ENCODE measurements at regions not wholly inside any gene's neighbourhood (a gene's known extent, or its start where the extent isn't known, plus 50 kb on each side); places are given as distances from the start of the nearest gene placed in this dataset.

- Histone ChIP-seq H3K4me1 (ENCODE audit: insufficient read depth, insufficient read length) (peaks cover 7% of the 10 kb centered on the region), H3K9ac (ENCODE audit: insufficient read length, low read depth) (no peak overlapping the region), H3K9me3 (ENCODE audit: insufficient read depth, low read length) (no peaks in the 10 kb centered on the region), H3K4me3 (ENCODE audit: insufficient read length, low read depth) (no peak overlapping the region), H3K36me3 (ENCODE audit: insufficient read depth, insufficient read length, low read length) (no peaks in the 10 kb centered on the region), H3K27me3 (ENCODE audit: insufficient read depth, insufficient read length) (no peaks in the 10 kb centered on the region)
- no peak for DNase-seq (ENCODE audit: low read depth, low spot score)
- TF ChIP-seq SUZ12 (IDR thresholded peaks at IDR 0.05; ENCODE audit: extremely low read depth, insufficient read depth, insufficient read length) (no peak), ZNF274 (IDR thresholded peaks at IDR 0.05; ENCODE audit: low read depth, low read length) (no peak), YY1 (IDR thresholded peaks at IDR 0.05; ENCODE audit: insufficient read depth, insufficient read length) (no peak)
Observed at GRCh38 chr1:29892247-29892646, 655.9 kb downstream of the PTPRU start.

- Histone ChIP-seq H3K27me3 (ENCODE audit: insufficient read depth, insufficient read length) (no peaks in the 10 kb centered on the region), H3K9me3 (ENCODE audit: insufficient read depth, low read length) (no peaks in the 10 kb centered on the region), H3K9ac (ENCODE audit: insufficient read length, low read depth) (no peak overlapping the region), H3K4me3 (ENCODE audit: insufficient read length, low read depth) (no peak overlapping the region), H3K36me3 (ENCODE audit: insufficient read depth, insufficient read length, low read length) (no peaks in the 10 kb centered on the region), H3K4me1 (ENCODE audit: insufficient read depth, insufficient read length) (no peaks in the 10 kb centered on the region)
- TF ChIP-seq YY1 (IDR thresholded peaks at IDR 0.05; ENCODE audit: insufficient read depth, insufficient read length) = no peak
- TF ChIP-seq ZNF274 (IDR thresholded peaks at IDR 0.05; ENCODE audit: low read depth, low read length) = no peak
- no peak for TF ChIP-seq SUZ12 (IDR thresholded peaks at IDR 0.05; ENCODE audit: extremely low read depth, insufficient read depth, insufficient read length)
- no peak for DNase-seq (ENCODE audit: low read depth, low spot score)
Observed at GRCh38 chr1:29890201-29890959, 654.1 kb downstream of the PTPRU start.

GRCh38 chr1:29889776-29890175, 653.5 kb downstream of the PTPRU start:
- Histone ChIP-seq H3K9me3 (ENCODE audit: insufficient read depth, low read length) (no peaks in the 10 kb centered on the region), H3K4me3 (ENCODE audit: insufficient read length, low read depth) (no peak overlapping the region), H3K36me3 (ENCODE audit: insufficient read depth, insufficient read length, low read length) (no peaks in the 10 kb centered on the region), H3K9ac (ENCODE audit: insufficient read length, low read depth) (no peak overlapping the region), H3K4me1 (ENCODE audit: insufficient read depth, insufficient read length) (no peaks in the 10 kb centered on the region), H3K27me3 (ENCODE audit: insufficient read depth, insufficient read length) (no peaks in the 10 kb centered on the region)
- DNase-seq (ENCODE audit: low read depth, low spot score) = no peak
- TF ChIP-seq SUZ12 (IDR thresholded peaks at IDR 0.05; ENCODE audit: extremely low read depth, insufficient read depth, insufficient read length) (no peak), ZNF274 (IDR thresholded peaks at IDR 0.05; ENCODE audit: low read depth, low read length) (no peak), YY1 (IDR thresholded peaks at IDR 0.05; ENCODE audit: insufficient read depth, insufficient read length) (no peak)

GRCh38 chr1:29884740-29885139, 648.4 kb downstream of the PTPRU start:
- Histone ChIP-seq H3K9me3 (ENCODE audit: insufficient read depth, low read length) (no peaks in the 10 kb centered on the region), H3K9ac (ENCODE audit: insufficient read length, low read depth) (no peak overlapping the region), H3K4me1 (ENCODE audit: insufficient read depth, insufficient read length) (no peaks in the 10 kb centered on the region), H3K4me3 (ENCODE audit: insufficient read length, low read depth) (no peak overlapping the region), H3K36me3 (ENCODE audit: insufficient read depth, insufficient read length, low read length) (no peaks in the 10 kb centered on the region), H3K27me3 (ENCODE audit: insufficient read depth, insufficient read length) (no peaks in the 10 kb centered on the region)
- no peak for TF ChIP-seq ZNF274 (IDR thresholded peaks at IDR 0.05; ENCODE audit: low read depth, low read length)
- no peak for TF ChIP-seq SUZ12 (IDR thresholded peaks at IDR 0.05; ENCODE audit: extremely low read depth, insufficient read depth, insufficient read length)
- no peak for TF ChIP-seq YY1 (IDR thresholded peaks at IDR 0.05; ENCODE audit: insufficient read depth, insufficient read length)
- DNase-seq (ENCODE audit: low read depth, low spot score) = no peak

- H3K27me3 ChIP-seq (ENCODE audit: insufficient read depth, insufficient read length) = no peaks in the 10 kb centered on the region
- H3K4me1 ChIP-seq (ENCODE audit: insufficient read depth, insufficient read length) = peaks cover 4% of the 10 kb centered on the region
- no peaks in the 10 kb centered on the region for H3K9me3 ChIP-seq (ENCODE audit: insufficient read depth, low read length)
- no peaks in the 10 kb centered on the region for H3K36me3 ChIP-seq (ENCODE audit: insufficient read depth, insufficient read length, low read length)
- DNase-seq (ENCODE audit: low read depth, low spot score) = no peak
- no peak overlapping the region for H3K9ac ChIP-seq (ENCODE audit: insufficient read length, low read depth)
- TF ChIP-seq ZNF274 (IDR thresholded peaks at IDR 0.05; ENCODE audit: low read depth, low read length) (no peak), SUZ12 (IDR thresholded peaks at IDR 0.05; ENCODE audit: extremely low read depth, insufficient read depth, insufficient read length) (no peak), YY1 (IDR thresholded peaks at IDR 0.05; ENCODE audit: insufficient read depth, insufficient read length) (no peak)
- H3K4me3 ChIP-seq (ENCODE audit: insufficient read length, low read depth) = no peak overlapping the region
Observed at GRCh38 chr1:29883986-29884385, 647.7 kb downstream of the PTPRU start.

GRCh38 chr1:29883411-29883832, 647.1 kb downstream of the PTPRU start:
- Histone ChIP-seq H3K9ac (ENCODE audit: insufficient read length, low read depth) (no peak overlapping the region), H3K4me3 (ENCODE audit: insufficient read length, low read depth) (no peak overlapping the region), H3K9me3 (ENCODE audit: insufficient read depth, low read length) (no peaks in the 10 kb centered on the region), H3K36me3 (ENCODE audit: insufficient read depth, insufficient read length, low read length) (no peaks in the 10 kb centered on the region), H3K4me1 (ENCODE audit: insufficient read depth, insufficient read length) (peaks cover 4% of the 10 kb centered on the region), H3K27me3 (ENCODE audit: insufficient read depth, insufficient read length) (no peaks in the 10 kb centered on the region)
- DNase-seq (ENCODE audit: low read depth, low spot score) = no peak
- TF ChIP-seq SUZ12 (IDR thresholded peaks at IDR 0.05; ENCODE audit: extremely low read depth, insufficient read depth, insufficient read length) (no peak), ZNF274 (IDR thresholded peaks at IDR 0.05; ENCODE audit: low read depth, low read length) (no peak), YY1 (IDR thresholded peaks at IDR 0.05; ENCODE audit: insufficient read depth, insufficient read length) (no peak)

- no peaks in the 10 kb centered on the region for H3K27me3 ChIP-seq (ENCODE audit: insufficient read depth, insufficient read length)
- H3K36me3 ChIP-seq (ENCODE audit: insufficient read depth, insufficient read length, low read length) = no peaks in the 10 kb centered on the region
- no peak for DNase-seq (ENCODE audit: low read depth, low spot score)
- H3K9ac ChIP-seq (ENCODE audit: insufficient read length, low read depth) = no peak overlapping the region
- H3K9me3 ChIP-seq (ENCODE audit: insufficient read depth, low read length) = no peaks in the 10 kb centered on the region
- H3K4me1 ChIP-seq (ENCODE audit: insufficient read depth, insufficient read length) = peaks cover 4% of the 10 kb centered on the region
- no peak for TF ChIP-seq ZNF274 (IDR thresholded peaks at IDR 0.05; ENCODE audit: low read depth, low read length)
- no peak for TF ChIP-seq SUZ12 (IDR thresholded peaks at IDR 0.05; ENCODE audit: extremely low read depth, insufficient read depth, insufficient read length)
- TF ChIP-seq YY1 (IDR thresholded peaks at IDR 0.05; ENCODE audit: insufficient read depth, insufficient read length) = no peak
- H3K4me3 ChIP-seq (ENCODE audit: insufficient read length, low read depth) = no peak overlapping the region
Observed at GRCh38 chr1:29880556-29880955, 644.2 kb downstream of the PTPRU start.

Data from NT2/D1 (cell line).